ENCODE measurements at regions not wholly inside any gene's neighbourhood (a gene's known extent, or its start where the extent isn't known, plus 50 kb on each side); places are given as distances from the start of the nearest gene placed in this dataset.

DNA sequence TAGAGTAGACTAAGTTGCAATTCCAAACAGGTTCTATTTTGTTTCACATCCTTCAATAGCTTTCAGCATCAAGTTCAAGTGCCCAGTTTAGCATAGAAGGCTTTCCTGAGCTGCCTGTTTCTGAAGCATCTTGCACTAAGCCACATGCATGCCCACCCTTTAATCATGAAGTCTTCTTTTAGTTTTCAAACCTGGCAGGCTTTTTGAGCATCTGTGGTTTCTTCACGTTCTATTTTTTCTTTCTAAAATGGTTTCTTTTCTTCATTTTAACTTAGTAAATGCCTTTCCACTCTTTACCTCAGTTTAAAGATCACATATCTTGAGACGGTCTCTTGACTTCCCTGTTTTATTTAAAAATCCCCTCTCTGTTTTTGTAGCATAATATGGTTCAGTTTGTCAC lies 360.1 kb downstream of the MAN2A1 start:
- Mint-ChIP-seq H3K27ac (no peak overlapping the region), H3K36me3 (ENCODE audit: low read depth) (no peaks in the 10 kb centered on the region), H3K4me3 (no peak overlapping the region), H3K27me3 (ENCODE audit: low read depth) (no peaks in the 10 kb centered on the region), H3K9me3 (peaks cover 6% of the 10 kb centered on the region), H3K4me1 (ENCODE audit: low read depth) (peaks cover 18% of the 10 kb centered on the region)

DNA sequence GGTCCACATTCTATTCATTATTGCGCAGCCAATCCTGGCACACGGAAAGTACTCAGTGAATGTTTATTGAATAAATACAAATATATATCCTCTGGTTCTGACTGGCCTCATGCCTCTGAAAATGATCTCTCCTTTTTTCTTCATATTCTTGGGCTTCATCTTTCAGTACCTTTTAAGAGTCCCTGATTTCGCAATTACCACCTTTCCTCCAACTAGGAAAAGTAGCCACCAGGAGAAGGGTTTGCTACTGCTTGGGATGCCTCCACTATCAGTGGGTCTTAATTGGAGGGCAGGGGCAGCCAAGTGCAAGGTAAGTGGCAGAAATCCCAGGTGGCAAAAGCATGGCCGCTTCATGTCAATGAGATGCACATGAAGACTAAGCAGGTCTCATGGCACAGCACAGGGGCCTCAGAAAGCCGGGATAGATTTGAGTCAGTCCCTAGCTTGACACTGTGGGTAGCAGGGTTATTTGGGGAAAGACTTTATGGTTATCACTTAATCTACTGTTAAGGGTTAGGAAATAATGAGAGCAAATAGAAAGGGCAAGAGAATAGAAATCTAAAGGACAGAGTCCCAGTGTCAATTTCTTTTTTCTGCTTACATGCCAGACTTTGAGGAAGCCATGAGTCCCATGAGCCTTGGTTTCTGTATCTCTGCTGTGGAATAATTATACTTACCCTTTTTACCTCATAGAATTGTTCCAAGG lies 361.1 kb downstream of the MAN2A1 start:
- no peak overlapping the region for H3K4me3 Mint-ChIP-seq
- peaks cover 22% of the 10 kb centered on the region for H3K4me1 Mint-ChIP-seq (ENCODE audit: low read depth)
- H3K27ac Mint-ChIP-seq = no peak overlapping the region
- no peaks in the 10 kb centered on the region for H3K36me3 Mint-ChIP-seq (ENCODE audit: low read depth)
- H3K9me3 Mint-ChIP-seq = no peaks in the 10 kb centered on the region
- no peaks in the 10 kb centered on the region for H3K27me3 Mint-ChIP-seq (ENCODE audit: low read depth)

DNA sequence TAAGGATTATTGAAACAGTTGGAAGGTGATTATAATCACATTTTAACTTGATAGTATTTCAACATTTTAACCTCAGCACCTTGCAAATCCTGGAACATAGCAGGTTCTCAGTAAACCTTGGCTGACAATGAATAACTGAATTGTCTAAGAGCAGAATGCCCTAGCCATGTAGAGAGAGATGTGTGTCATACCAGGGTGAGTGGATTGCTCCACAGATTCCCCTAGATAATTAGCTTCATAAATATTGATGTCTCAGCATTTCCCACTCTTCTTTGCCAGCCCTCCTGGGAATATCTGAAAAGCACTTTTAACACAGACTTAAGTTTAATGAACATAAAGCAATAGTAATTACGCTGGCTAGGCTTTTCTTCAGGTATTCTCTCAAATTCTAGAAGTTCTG lies 363.5 kb downstream of the MAN2A1 start:
- Mint-ChIP-seq H3K4me1 (ENCODE audit: low read depth) (peaks cover 25% of the 10 kb centered on the region), H3K27me3 (ENCODE audit: low read depth) (no peaks in the 10 kb centered on the region), H3K36me3 (ENCODE audit: low read depth) (no peaks in the 10 kb centered on the region), H3K27ac (no peak overlapping the region), H3K4me3 (no peak overlapping the region), H3K9me3 (no peaks in the 10 kb centered on the region)

DNA sequence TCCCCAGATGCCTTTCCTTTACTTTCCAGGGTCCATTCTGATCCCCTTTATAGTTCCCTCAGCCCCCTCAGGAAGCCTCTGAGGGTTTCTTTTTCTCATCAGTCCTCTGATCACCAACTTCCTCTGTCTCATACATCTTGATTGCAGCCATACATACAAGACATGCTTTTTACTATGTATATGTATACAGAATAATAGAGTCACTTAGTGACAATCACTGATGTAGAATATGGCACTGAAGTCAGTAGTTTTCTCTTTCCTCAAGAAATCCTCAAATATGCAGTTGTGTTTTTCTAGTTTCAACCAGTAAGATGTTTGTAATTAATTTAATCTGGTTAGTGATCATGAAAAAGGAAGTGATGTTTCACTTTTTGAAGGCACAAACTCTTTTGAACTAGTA lies 364.1 kb downstream of the MAN2A1 start:
- peaks cover 25% of the 10 kb centered on the region for H3K4me1 Mint-ChIP-seq (ENCODE audit: low read depth)
- H3K9me3 Mint-ChIP-seq = no peaks in the 10 kb centered on the region
- H3K27ac Mint-ChIP-seq = peak overlapping the region; percentile 89
- peak overlapping the region; percentile 51 for H3K4me3 Mint-ChIP-seq
- no peaks in the 10 kb centered on the region for H3K36me3 Mint-ChIP-seq (ENCODE audit: low read depth)
- H3K27me3 Mint-ChIP-seq (ENCODE audit: low read depth) = no peaks in the 10 kb centered on the region

DNA sequence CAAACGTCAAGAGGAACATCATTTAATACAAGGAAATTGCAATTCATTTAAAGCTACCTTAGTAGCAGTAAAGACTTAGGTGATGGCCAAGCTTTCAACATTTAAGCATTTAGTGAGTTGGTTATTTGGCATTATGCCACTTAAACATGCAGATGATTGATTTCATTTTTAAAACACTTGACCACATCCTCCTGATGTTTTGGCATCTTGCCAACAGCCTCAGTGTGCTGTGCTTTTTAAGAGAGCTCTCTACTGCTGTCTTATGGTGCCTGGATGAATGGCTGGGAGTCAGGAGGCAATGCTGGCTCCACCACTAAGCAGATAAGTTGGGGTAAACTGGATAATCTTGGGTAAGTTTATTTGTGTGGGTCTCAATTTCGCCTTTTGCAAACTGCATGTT lies 364.5 kb downstream of the MAN2A1 start:
- H3K36me3 Mint-ChIP-seq (ENCODE audit: low read depth) = no peaks in the 10 kb centered on the region
- no peaks in the 10 kb centered on the region for H3K9me3 Mint-ChIP-seq
- H3K27ac Mint-ChIP-seq = peak overlapping the region; percentile 89
- H3K4me3 Mint-ChIP-seq = peak overlapping the region; percentile 51
- H3K27me3 Mint-ChIP-seq (ENCODE audit: low read depth) = no peaks in the 10 kb centered on the region
- H3K4me1 Mint-ChIP-seq (ENCODE audit: low read depth) = peaks cover 25% of the 10 kb centered on the region

DNA sequence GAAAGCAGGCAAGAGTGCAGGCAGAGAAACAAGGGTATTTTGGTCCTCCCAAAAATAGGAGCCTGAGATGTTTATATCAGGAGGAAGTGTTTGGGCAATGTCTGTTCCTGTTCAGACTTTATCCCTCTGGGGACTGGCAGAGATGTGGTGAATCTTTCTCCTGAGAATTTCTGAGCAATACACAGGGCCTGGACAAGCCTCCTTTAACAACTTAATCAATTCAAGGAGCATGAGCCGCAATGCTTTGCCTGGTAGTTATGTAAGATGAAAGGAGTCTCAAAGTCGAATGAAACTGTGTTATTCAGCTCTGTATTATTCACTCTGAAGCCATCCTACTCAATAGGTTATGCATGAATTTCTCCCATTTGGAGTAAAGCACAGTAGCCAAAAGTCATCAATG lies 365.6 kb downstream of the MAN2A1 start:
- Mint-ChIP-seq H3K4me1 (ENCODE audit: low read depth) (peaks cover 23% of the 10 kb centered on the region), H3K9me3 (no peaks in the 10 kb centered on the region), H3K36me3 (ENCODE audit: low read depth) (no peaks in the 10 kb centered on the region), H3K27me3 (ENCODE audit: low read depth) (no peaks in the 10 kb centered on the region), H3K27ac (no peak overlapping the region), H3K4me3 (no peak overlapping the region)

DNA sequence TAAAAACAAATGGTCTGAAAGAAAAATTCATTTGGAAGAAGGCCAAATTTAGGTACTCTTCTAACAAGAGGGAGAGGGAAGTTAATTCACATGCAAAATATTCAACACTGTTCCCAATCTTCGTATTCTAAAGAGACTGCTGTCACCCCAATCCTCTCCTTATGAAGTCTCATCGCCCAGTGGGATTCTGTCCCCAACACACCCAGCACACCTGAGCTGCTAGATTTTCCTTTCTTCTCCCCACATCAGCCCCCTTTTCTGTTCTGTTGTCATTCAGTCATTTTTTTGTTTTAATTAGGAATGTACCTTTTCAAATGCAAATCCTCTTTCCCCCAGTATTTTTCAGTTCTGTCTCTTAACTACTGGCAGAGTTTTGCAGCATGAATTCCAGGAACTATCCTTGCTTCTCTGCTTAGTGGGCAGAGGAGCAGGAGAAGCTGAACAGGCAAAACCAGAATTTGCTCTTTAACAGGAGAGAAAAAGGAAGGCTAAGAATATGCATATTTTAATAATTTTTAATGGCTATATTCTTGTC lies 366.9 kb downstream of the MAN2A1 start:
- Mint-ChIP-seq H3K27ac (peak overlapping the region; percentile 1), H3K36me3 (ENCODE audit: low read depth) (peaks cover 1% of the 10 kb centered on the region), H3K4me1 (ENCODE audit: low read depth) (peaks cover 23% of the 10 kb centered on the region), H3K27me3 (ENCODE audit: low read depth) (no peaks in the 10 kb centered on the region), H3K4me3 (no peak overlapping the region), H3K9me3 (peaks cover 5% of the 10 kb centered on the region)

DNA sequence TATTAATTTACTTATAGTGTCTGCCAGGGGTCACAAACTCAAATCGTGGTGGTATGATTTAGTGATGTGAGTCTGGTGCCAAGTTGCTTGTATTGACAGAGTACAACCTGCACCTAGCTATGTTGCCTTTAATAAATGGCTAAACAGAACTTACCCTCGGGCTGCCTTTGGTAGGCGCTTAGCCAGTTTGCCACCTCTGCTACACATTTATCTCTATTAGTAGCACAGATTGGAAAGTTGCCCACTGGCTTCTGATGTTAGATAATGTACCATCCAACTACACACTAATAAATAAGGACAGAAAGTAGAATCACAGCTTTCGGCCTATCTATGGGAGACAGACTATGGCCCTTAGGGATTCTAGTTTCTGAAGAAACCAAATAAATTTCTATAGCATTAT lies 368.4 kb downstream of the MAN2A1 start:
- Mint-ChIP-seq H3K36me3 (ENCODE audit: low read depth) (peaks cover 1% of the 10 kb centered on the region), H3K27ac (no peak overlapping the region), H3K4me1 (ENCODE audit: low read depth) (peaks cover 23% of the 10 kb centered on the region), H3K27me3 (ENCODE audit: low read depth) (no peaks in the 10 kb centered on the region), H3K4me3 (no peak overlapping the region), H3K9me3 (peaks cover 5% of the 10 kb centered on the region)

DNA sequence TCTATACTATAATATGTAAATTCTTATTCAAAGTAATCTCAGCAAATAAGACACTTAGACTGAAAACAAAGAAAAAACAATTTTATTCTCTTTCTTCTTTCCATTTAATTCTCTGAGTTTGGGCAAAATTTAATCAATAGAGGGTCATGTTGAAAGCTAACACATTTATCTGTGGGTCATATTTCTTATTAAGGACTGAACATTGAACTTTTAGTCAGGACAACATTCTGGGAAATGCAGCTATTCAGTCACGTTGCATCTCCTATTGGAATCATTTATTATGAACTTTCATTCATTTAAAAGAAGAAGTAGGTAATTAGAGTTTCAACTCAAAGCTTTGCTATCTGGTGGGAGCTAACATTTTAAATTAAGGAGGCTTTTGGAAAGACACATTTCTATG lies 372.5 kb downstream of the MAN2A1 start:
- Mint-ChIP-seq H3K4me3 (no peak overlapping the region), H3K27me3 (ENCODE audit: low read depth) (no peaks in the 10 kb centered on the region), H3K36me3 (ENCODE audit: low read depth) (peaks cover 1% of the 10 kb centered on the region), H3K27ac (no peak overlapping the region), H3K4me1 (ENCODE audit: low read depth) (peaks cover 7% of the 10 kb centered on the region), H3K9me3 (peaks cover 5% of the 10 kb centered on the region)

DNA sequence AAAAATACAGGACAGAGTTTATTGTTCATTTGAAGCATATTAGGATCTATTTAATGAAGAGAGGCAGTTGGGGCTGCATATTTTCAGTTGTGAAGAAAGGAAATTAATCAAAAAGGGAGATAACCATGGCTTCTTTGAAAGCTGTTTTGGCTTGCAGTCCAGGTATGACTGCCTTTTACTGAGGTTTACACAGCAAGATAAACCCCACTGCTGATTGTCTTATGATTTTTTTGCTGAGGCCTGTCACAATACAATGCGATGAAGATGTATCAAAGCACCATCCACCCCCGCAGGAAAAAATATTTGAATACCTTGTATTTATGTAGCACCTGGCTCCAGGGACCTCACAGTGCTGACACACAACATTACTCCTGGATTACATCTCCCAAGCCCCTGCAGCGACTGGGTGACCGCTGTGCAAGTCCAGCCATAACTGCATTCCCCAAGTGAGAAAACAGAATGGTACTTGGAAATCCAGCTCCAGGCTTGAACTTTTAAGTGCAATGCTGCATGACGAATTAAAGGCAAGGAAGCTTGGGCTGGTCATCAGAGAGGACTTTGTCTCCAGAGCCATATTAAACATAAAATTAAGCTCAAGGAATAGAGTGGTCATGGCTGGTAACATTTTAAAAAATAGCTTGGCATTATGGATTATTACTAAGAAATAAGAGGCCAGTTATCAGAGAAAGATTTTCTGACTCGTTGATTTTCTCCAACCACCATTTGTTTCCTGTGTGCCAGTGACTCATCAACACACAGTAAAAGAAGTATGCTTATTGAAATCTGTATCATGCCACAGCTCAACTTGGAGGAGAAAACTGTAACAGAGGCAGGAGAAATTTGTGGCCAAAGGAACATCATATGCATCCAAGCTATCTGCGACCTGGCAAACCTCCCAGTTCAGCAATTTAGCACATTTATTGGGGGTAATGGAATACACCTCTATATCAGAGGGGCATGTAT lies 374.2 kb downstream of the MAN2A1 start:
- Mint-ChIP-seq H3K9me3 (peaks cover 13% of the 10 kb centered on the region), H3K4me1 (ENCODE audit: low read depth) (peaks cover 8% of the 10 kb centered on the region), H3K36me3 (ENCODE audit: low read depth) (peaks cover 5% of the 10 kb centered on the region), H3K27ac (no peak overlapping the region), H3K4me3 (no peak overlapping the region), H3K27me3 (ENCODE audit: low read depth) (no peaks in the 10 kb centered on the region)

DNA sequence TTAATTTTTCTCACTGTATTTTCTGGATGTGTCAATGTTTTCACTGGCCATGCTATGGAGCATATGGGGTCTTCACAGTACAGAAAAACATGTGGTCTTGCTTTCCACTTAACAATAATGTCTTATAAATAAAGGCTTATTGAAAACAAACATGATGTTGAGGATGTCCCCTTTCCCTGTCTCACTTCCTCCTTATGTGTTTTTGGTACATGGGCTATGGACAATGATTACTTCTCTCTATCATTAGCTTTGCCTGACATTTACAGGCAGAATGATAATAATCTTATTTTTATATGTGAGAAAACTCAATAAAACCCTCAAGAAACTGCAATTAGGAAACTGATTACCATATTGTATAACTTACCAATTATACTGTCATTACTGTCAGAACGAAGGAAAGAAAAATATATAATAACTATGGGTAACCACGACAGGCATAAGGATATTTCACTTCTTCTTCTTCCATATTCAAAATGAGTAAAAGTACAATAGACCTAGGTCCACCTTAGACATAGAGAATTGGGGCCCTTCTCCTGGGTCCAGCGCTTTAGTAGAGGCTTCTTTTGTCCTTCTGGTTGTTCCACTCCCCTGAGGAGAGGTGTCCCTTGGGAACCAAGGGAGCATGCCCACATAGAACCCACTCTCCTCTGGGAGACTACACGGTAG lies 375.0 kb downstream of the MAN2A1 start:
- Mint-ChIP-seq H3K27ac (no peak overlapping the region), H3K4me3 (no peak overlapping the region), H3K4me1 (ENCODE audit: low read depth) (peaks cover 8% of the 10 kb centered on the region), H3K36me3 (ENCODE audit: low read depth) (peaks cover 5% of the 10 kb centered on the region), H3K27me3 (ENCODE audit: low read depth) (no peaks in the 10 kb centered on the region), H3K9me3 (peaks cover 20% of the 10 kb centered on the region)

DNA sequence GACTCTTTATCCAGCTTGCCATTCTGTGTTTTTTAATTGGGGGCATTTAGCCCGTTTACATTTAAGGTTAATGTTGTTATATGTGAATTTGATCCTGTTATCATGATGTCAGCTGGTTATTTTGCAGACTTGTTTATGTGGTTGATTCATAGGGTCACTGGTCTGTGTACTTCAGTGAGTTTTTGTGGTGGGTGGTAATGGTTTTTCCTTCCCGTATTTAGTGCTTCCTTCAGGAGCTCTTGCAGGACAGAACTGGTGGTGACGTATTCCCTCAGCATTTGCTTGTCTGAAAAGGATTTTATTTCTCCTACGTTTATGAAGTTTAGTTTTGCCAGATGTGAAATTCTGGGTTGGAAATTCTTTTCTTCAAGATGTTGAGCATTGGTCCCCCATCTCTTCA lies 381.1 kb downstream of the MAN2A1 start:
- Mint-ChIP-seq H3K4me3 (no peak overlapping the region), H3K27ac (no peak overlapping the region), H3K9me3 (peaks cover 60% of the 10 kb centered on the region), H3K4me1 (ENCODE audit: low read depth) (peaks cover 1% of the 10 kb centered on the region), H3K27me3 (ENCODE audit: low read depth) (no peaks in the 10 kb centered on the region), H3K36me3 (ENCODE audit: low read depth) (peaks cover 4% of the 10 kb centered on the region)

DNA sequence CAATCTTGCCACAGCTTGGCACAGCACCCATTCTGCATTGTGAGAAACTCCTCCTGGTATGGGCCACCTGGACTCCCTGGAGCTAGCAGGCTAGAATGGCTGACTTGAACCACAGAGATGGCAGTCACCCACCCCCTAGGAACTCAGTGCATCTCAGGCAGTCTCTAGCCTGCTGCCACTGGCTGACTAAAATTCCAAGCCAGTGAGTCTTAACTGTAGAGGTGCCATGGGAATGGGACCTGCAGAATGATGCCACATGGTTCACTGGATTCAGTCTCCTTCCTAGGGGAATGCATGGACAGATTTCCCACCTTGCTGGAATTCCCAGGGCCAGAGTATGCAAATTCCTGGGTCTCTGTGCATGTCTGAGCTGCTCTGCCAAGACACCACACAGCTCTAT lies 382.9 kb downstream of the MAN2A1 start:
- Mint-ChIP-seq H3K4me1 (ENCODE audit: low read depth) (peaks cover 5% of the 10 kb centered on the region), H3K27ac (no peak overlapping the region), H3K27me3 (ENCODE audit: low read depth) (no peaks in the 10 kb centered on the region), H3K4me3 (no peak overlapping the region), H3K36me3 (ENCODE audit: low read depth) (peaks cover 2% of the 10 kb centered on the region), H3K9me3 (peaks cover 67% of the 10 kb centered on the region)

DNA sequence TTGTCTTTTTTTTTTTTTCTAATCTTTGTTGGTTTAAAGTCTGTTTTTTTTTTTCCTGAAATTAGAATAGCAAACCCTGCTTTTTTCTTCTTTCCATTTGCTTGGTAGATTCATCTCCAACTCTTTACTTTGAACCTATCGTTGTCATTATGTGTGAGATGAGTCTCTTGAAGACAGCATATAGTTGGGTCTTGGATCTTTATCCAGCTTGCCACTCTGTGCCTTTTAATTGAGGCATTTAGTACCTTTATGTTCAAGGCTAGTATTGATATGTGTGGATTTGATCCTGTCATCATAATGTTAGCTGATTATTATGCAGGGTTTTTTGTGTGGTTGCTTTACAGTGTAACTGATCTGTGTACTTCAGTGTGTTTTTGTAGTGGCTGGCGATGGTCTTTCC lies 383.8 kb downstream of the MAN2A1 start:
- H3K9me3 Mint-ChIP-seq = peaks cover 66% of the 10 kb centered on the region

More for the DNA sequence above, 383.8 kb downstream of the MAN2A1 start:
- Mint-ChIP-seq H3K36me3 (ENCODE audit: low read depth) (peaks cover 1% of the 10 kb centered on the region), H3K4me1 (ENCODE audit: low read depth) (peaks cover 5% of the 10 kb centered on the region), H3K4me3 (no peak overlapping the region), H3K27ac (no peak overlapping the region), H3K27me3 (ENCODE audit: low read depth) (no peaks in the 10 kb centered on the region)

Data from T-helper 1 cell treated with Interleukin-12 subunit alpha and Interleukin-12 subunit beta and Interleukin-4 antibody, amounts not matched to agents 30 μg/mL and 1 μg/mL, for 36 hours (primary cell).